GM23338 (cell line): ENCODE measurements at regions not wholly inside any gene's neighbourhood (a gene's known extent, or its start where the extent isn't known, plus 50 kb on each side); places are given as distances from the start of the nearest gene placed in this dataset.

Experiments used
- ATAC-seq: fragments of 200-7000 bp; cut with Tn5 transposase; 3 replicates; pipeline ENCODE4 v1.9.1; 2020
- DNase-seq: peaks from one replicate; pipeline ENCODE4 v3.0.0-alpha.2; 2015; ENCODE audit warnings: low spot score
- H2AFZ ChIP-seq: fragments of 200-600 bp; sonication (generic); 2 replicates; pipeline ENCODE4 v1.8.0; 2016; ENCODE audit warnings: antibody characterized with exemption, mild to moderate bottlenecking, moderate library complexity
- H3F3A ChIP-seq: fragments of 200-600 bp; sonication (generic); replicated peaks from 2 replicates; pipeline ENCODE4 v1.8.0; 2017; ENCODE audit warnings: antibody characterized with exemption, mixed run types, low read depth
- H3K27ac ChIP-seq: fragments of 200-600 bp; sonication (generic); 2 replicates; pipeline ENCODE4 v1.6.1; 2016; ENCODE audit warnings: low read depth
- H3K27me3 ChIP-seq: fragments of 200-600 bp; sonication (generic); 2 replicates; pipeline ENCODE4 v1.8.0; 2016; ENCODE audit warnings: mild to moderate bottlenecking, mixed run types, moderate library complexity; ENCODE audit not compliant: insufficient read depth
- H3K36me3 ChIP-seq: fragments of 200-600 bp; sonication (generic); 2 replicates; pipeline ENCODE4 v1.8.0; 2016; ENCODE audit warnings: mild to moderate bottlenecking; ENCODE audit not compliant: insufficient read depth
- H3K4me1 ChIP-seq: fragments of 200-600 bp; sonication (generic); 2 replicates; pipeline ENCODE4 v1.8.0; 2016; ENCODE audit warnings: mild to moderate bottlenecking, moderate library complexity; ENCODE audit not compliant: insufficient read depth
- H3K4me2 ChIP-seq: fragments of 200-600 bp; sonication (generic); 2 replicates; pipeline ENCODE4 v1.7.1; 2017; ENCODE audit warnings: mixed run types
- H3K4me3 ChIP-seq: fragments of 200-600 bp; sonication (generic); 2 replicates; pipeline ENCODE4 v1.6.1; 2016; ENCODE audit warnings: mixed run types
- H3K79me2 ChIP-seq: fragments of 200-600 bp; sonication (generic); replicated peaks from 2 replicates; pipeline ENCODE4 v1.8.0; 2017; ENCODE audit warnings: mild to moderate bottlenecking; ENCODE audit not compliant: insufficient read depth
- H3K9me2 ChIP-seq: fragments of 200-600 bp; sonication (generic); 2 replicates; pipeline ENCODE4 v1.8.0; 2017; ENCODE audit not compliant: insufficient read depth
- H4K20me1 ChIP-seq: fragments of 200-600 bp; sonication (generic); replicated peaks from 2 replicates; pipeline ENCODE4 v1.8.0; 2017; ENCODE audit warnings: mild to moderate bottlenecking; ENCODE audit not compliant: insufficient read depth
- H3K27ac Mint-ChIP-seq: 2 replicates; pipeline ENCODE4 v1.8.0; 2020; ENCODE audit warnings: inconsistent platforms, mild to moderate bottlenecking, moderate library complexity, mixed read lengths
- H3K27me3 Mint-ChIP-seq: 3 replicates; pipeline ENCODE4 v1.8.0; 2022; ENCODE audit warnings: low read depth, mild to moderate bottlenecking, moderate library complexity, mixed read lengths, inconsistent platforms; ENCODE audit not compliant: insufficient read depth, poor library complexity
- H3K36me3 Mint-ChIP-seq: 3 replicates; pipeline ENCODE4 v1.8.0; 2021; ENCODE audit warnings: low read depth, mild to moderate bottlenecking, inconsistent platforms, moderate library complexity, mixed read lengths
- H3K4me1 Mint-ChIP-seq: 3 replicates; pipeline ENCODE4 v1.8.0; 2020; ENCODE audit warnings: mild to moderate bottlenecking, inconsistent platforms, mixed read lengths
- H3K4me3 Mint-ChIP-seq: 3 replicates; pipeline ENCODE4 v1.8.0; 2021; ENCODE audit warnings: moderate library complexity, mild to moderate bottlenecking, inconsistent platforms, mixed read lengths
- H3K9me3 Mint-ChIP-seq: 3 replicates; pipeline ENCODE4 v1.8.0; 2020; ENCODE audit warnings: moderate library complexity, mild to moderate bottlenecking, inconsistent platforms, mixed read lengths
- CREB1 ChIP-seq: fragments of 250-450 bp; sonication (Bioruptor Pico); IDR thresholded peaks from 2 replicates; pipeline ENCODE4 v1.5.0; 2020; ENCODE audit warnings: low read depth, mild to moderate bottlenecking, moderate library complexity
- EZH2 ChIP-seq: fragments of 200-600 bp; sonication (generic); IDR thresholded peaks from one replicate; pipeline ENCODE4 v1.8.0; 2017; ENCODE audit warnings: antibody characterized with exemption, mild to moderate bottlenecking, low read depth; ENCODE audit not compliant: unreplicated experiment
- EZH2phosphoT487 ChIP-seq: fragments of 200-600 bp; sonication (generic); IDR thresholded peaks from one replicate; pipeline ENCODE4 v1.8.1; 2018; ENCODE audit warnings: antibody characterized with exemption; ENCODE audit not compliant: unreplicated experiment
- JUNB ChIP-seq: IDR thresholded peaks from one replicate; pipeline ENCODE4 v1.6.1; 2016; ENCODE audit warnings: antibody characterized with exemption; ENCODE audit not compliant: unreplicated experiment
- POLR2AphosphoS5 ChIP-seq: IDR thresholded peaks from 2 replicates; pipeline ENCODE4 v1.6.1; 2016; ENCODE audit warnings: antibody characterized with exemption, low read depth
- STAT1 ChIP-seq: IDR thresholded peaks from one replicate; pipeline ENCODE4 v1.6.1; 2016; ENCODE audit warnings: antibody characterized with exemption; ENCODE audit not compliant: unreplicated experiment
- ZNF331 ChIP-seq: fragments of 250-450 bp; sonication (Bioruptor Pico); IDR thresholded peaks from 2 replicates; pipeline ENCODE4 v1.5.0; 2020; ENCODE audit warnings: low read depth, mild to moderate bottlenecking, moderate library complexity
- TF ChIP-seq, protein P1 (sequence below), 2 experiments: fragments of 200-600 bp in 1 of 2; sonication (generic) in 1 of 2; conservative IDR thresholded peaks; 2 replicates each; pipeline versions ENCODE4 v1.5.1 to v1.6.1; 2016 to 2017; ENCODE audit warnings: antibody characterized with exemption in 2 of 2, low read depth in 2 of 2, mild to moderate bottlenecking in 2 of 2, moderate library complexity in 1 of 2
- TF ChIP-seq, protein P2 (sequence below): IDR thresholded peaks from one replicate; pipeline ENCODE4 v1.6.1; 2018; ENCODE audit warnings: antibody characterized with exemption; ENCODE audit not compliant: unreplicated experiment
- TF ChIP-seq, protein P3 (sequence below): fragments of 250-450 bp; sonication (Bioruptor Pico); IDR thresholded peaks from 2 replicates; pipeline ENCODE4 v1.5.0; 2020; ENCODE audit warnings: mild to moderate bottlenecking, moderate library complexity

DNA sequence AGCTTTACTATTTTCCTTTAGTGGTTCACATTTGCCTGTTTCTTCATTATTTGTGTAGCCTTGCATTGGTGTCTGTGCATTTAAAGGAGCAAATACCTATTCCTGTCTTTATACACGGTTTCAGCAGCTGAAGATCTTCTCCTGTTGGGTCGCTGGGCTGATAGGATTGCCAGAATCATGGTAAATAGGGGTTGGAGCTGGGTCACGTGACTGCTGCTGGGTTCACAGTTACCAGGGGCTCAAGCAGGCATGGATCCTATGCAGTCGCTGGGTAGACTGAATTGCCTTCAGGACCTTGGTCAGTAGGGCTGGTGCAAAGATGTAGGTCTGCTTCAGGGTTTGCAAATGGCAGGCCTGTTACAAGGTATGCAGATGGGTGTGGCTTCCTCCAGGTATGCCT is 398.4 kb downstream of the RPS29 start:
- H3K4me2 ChIP-seq: no peak overlapping the region
- peaks cover 10% of the 10 kb centered on the region for H3K9me2 ChIP-seq
- H3K27me3 Mint-ChIP-seq: no peaks in the 10 kb centered on the region
- ATAC-seq (no peak), DNase-seq (peak; percentile 10)
- no peak overlapping the region for H3K4me3 Mint-ChIP-seq
- no peaks in the 10 kb centered on the region for H3K79me2 ChIP-seq
- H3F3A ChIP-seq: no peaks in the 10 kb centered on the region
- no peak overlapping the region for H3K4me3 ChIP-seq
- H2AFZ ChIP-seq: no peak overlapping the region
- H4K20me1 ChIP-seq: no peaks in the 10 kb centered on the region
- H3K36me3 Mint-ChIP-seq: no peaks in the 10 kb centered on the region
- H3K9me3 Mint-ChIP-seq: peaks cover 7% of the 10 kb centered on the region; the same call in 2 of the 3 replicates
- H3K27me3 ChIP-seq: no peaks in the 10 kb centered on the region
- H3K36me3 ChIP-seq: no peaks in the 10 kb centered on the region
- H3K27ac Mint-ChIP-seq: no peak overlapping the region
- TF ChIP-seq EZH2phosphoT487: no peak
- no peak for TF ChIP-seq STAT1
- no peak for TF ChIP-seq EZH2
- TF ChIP-seq, protein P1, sequence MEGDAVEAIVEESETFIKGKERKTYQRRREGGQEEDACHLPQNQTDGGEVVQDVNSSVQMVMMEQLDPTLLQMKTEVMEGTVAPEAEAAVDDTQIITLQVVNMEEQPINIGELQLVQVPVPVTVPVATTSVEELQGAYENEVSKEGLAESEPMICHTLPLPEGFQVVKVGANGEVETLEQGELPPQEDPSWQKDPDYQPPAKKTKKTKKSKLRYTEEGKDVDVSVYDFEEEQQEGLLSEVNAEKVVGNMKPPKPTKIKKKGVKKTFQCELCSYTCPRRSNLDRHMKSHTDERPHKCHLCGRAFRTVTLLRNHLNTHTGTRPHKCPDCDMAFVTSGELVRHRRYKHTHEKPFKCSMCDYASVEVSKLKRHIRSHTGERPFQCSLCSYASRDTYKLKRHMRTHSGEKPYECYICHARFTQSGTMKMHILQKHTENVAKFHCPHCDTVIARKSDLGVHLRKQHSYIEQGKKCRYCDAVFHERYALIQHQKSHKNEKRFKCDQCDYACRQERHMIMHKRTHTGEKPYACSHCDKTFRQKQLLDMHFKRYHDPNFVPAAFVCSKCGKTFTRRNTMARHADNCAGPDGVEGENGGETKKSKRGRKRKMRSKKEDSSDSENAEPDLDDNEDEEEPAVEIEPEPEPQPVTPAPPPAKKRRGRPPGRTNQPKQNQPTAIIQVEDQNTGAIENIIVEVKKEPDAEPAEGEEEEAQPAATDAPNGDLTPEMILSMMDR (conservative IDR thresholded peaks at IDR 0.05; ENCODE audit: low read depth in 2 of 2): no peak
- TF ChIP-seq ZNF331 (CRISPR knock-in tag): no peak
- no peak for TF ChIP-seq JUNB
- no peak for TF ChIP-seq CREB1
- TF ChIP-seq POLR2AphosphoS5: no peak
- TF ChIP-seq, protein P2, sequence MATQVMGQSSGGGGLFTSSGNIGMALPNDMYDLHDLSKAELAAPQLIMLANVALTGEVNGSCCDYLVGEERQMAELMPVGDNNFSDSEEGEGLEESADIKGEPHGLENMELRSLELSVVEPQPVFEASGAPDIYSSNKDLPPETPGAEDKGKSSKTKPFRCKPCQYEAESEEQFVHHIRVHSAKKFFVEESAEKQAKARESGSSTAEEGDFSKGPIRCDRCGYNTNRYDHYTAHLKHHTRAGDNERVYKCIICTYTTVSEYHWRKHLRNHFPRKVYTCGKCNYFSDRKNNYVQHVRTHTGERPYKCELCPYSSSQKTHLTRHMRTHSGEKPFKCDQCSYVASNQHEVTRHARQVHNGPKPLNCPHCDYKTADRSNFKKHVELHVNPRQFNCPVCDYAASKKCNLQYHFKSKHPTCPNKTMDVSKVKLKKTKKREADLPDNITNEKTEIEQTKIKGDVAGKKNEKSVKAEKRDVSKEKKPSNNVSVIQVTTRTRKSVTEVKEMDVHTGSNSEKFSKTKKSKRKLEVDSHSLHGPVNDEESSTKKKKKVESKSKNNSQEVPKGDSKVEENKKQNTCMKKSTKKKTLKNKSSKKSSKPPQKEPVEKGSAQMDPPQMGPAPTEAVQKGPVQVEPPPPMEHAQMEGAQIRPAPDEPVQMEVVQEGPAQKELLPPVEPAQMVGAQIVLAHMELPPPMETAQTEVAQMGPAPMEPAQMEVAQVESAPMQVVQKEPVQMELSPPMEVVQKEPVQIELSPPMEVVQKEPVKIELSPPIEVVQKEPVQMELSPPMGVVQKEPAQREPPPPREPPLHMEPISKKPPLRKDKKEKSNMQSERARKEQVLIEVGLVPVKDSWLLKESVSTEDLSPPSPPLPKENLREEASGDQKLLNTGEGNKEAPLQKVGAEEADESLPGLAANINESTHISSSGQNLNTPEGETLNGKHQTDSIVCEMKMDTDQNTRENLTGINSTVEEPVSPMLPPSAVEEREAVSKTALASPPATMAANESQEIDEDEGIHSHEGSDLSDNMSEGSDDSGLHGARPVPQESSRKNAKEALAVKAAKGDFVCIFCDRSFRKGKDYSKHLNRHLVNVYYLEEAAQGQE: no peak
- peaks cover 9% of the 10 kb centered on the region; the same call in 1 of the 2 replicates for H3K4me1 ChIP-seq
- no peak overlapping the region for H3K27ac ChIP-seq
- peaks cover 5% of the 10 kb centered on the region; the same call in 2 of the 3 replicates for H3K4me1 Mint-ChIP-seq

DNA sequence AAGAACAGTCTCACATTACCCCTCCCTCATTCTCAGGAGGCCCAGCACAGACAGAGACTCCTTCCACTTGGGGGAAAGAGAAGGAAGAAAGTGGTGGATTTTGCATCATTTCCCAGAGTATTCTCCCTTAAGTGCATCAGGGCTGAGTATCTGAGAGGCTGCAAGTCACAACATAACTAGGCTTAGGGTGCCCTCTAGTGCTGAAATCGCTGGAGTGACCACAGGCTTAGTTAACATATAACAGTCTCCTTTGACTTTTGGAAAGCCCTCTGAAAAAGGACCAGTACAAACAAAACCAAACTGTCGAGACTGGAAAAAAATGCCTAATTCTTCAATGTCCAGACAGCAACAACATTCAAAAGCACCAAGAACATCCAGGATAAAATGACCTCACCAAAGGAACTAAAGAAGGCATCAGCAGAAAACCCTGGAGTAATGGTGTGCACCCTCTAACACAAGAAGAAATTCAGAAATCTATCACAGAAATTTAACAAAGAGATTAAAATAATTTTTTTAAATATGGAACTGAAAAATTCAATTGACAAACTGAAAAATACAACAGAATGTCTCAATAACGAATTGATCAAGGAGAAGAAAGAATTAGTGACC is 412.3 kb downstream of the RPS29 start:
- DNase-seq (peak; percentile 93), ATAC-seq (peak; percentile 98)
- Histone ChIP-seq H3K79me2 (no peaks in the 10 kb centered on the region), H3K36me3 (no peaks in the 10 kb centered on the region), H4K20me1 (no peaks in the 10 kb centered on the region), H3K4me2 (no peak overlapping the region), H2AFZ (no peak overlapping the region), H3K27ac (no peak overlapping the region), H3K27me3 (no peaks in the 10 kb centered on the region), H3F3A (no peaks in the 10 kb centered on the region), H3K4me3 (no peak overlapping the region), H3K9me2 (no peaks in the 10 kb centered on the region), H3K4me1 (no peaks in the 10 kb centered on the region)
- H3K9me3 Mint-ChIP-seq: peaks cover 21% of the 10 kb centered on the region
- H3K27me3 Mint-ChIP-seq: peaks cover 2% of the 10 kb centered on the region
- H3K27ac Mint-ChIP-seq: no peak overlapping the region
- peaks cover 10% of the 10 kb centered on the region; the same call in 2 of the 3 replicates for H3K36me3 Mint-ChIP-seq
- H3K4me1 Mint-ChIP-seq: no peaks in the 10 kb centered on the region
- H3K4me3 Mint-ChIP-seq: no peak overlapping the region
- TF ChIP-seq, protein P3, sequence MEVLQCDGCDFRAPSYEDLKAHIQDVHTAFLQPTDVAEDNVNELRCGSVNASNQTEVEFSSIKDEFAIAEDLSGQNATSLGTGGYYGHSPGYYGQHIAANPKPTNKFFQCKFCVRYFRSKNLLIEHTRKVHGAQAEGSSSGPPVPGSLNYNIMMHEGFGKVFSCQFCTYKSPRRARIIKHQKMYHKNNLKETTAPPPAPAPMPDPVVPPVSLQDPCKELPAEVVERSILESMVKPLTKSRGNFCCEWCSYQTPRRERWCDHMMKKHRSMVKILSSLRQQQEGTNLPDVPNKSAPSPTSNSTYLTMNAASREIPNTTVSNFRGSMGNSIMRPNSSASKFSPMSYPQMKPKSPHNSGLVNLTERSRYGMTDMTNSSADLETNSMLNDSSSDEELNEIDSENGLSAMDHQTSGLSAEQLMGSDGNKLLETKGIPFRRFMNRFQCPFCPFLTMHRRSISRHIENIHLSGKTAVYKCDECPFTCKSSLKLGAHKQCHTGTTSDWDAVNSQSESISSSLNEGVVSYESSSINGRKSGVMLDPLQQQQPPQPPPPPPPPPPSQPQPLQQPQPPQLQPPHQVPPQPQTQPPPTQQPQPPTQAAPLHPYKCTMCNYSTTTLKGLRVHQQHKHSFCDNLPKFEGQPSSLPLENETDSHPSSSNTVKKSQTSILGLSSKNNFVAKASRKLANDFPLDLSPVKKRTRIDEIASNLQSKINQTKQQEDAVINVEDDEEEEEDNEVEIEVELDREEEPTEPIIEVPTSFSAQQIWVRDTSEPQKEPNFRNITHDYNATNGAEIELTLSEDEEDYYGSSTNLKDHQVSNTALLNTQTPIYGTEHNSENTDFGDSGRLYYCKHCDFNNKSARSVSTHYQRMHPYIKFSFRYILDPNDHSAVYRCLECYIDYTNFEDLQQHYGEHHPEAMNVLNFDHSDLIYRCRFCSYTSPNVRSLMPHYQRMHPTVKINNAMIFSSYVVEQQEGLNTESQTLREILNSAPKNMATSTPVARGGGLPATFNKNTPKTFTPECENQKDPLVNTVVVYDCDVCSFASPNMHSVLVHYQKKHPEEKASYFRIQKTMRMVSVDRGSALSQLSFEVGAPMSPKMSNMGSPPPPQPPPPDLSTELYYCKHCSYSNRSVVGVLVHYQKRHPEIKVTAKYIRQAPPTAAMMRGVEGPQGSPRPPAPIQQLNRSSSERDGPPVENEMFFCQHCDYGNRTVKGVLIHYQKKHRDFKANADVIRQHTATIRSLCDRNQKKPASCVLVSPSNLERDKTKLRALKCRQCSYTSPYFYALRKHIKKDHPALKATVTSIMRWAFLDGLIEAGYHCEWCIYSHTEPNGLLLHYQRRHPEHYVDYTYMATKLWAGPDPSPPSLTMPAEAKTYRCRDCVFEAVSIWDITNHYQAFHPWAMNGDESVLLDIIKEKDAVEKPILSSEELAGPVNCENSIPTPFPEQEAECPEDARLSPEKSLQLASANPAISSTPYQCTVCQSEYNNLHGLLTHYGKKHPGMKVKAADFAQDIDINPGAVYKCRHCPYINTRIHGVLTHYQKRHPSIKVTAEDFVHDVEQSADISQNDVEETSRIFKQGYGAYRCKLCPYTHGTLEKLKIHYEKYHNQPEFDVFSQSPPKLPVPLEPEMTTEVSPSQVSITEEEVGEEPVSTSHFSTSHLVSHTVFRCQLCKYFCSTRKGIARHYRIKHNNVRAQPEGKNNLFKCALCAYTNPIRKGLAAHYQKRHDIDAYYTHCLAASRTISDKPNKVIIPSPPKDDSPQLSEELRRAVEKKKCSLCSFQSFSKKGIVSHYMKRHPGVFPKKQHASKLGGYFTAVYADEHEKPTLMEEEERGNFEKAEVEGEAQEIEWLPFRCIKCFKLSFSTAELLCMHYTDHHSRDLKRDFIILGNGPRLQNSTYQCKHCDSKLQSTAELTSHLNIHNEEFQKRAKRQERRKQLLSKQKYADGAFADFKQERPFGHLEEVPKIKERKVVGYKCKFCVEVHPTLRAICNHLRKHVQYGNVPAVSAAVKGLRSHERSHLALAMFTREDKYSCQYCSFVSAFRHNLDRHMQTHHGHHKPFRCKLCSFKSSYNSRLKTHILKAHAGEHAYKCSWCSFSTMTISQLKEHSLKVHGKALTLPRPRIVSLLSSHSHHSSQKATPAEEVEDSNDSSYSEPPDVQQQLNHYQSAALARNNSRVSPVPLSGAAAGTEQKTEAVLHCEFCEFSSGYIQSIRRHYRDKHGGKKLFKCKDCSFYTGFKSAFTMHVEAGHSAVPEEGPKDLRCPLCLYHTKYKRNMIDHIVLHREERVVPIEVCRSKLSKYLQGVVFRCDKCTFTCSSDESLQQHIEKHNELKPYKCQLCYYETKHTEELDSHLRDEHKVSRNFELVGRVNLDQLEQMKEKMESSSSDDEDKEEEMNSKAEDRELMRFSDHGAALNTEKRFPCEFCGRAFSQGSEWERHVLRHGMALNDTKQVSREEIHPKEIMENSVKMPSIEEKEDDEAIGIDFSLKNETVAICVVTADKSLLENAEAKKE (CRISPR knock-in tag): no peak
